ENCODE measurements at regions not wholly inside any gene's neighbourhood (a gene's known extent, or its start where the extent isn't known, plus 50 kb on each side); places are given as distances from the start of the nearest gene placed in this dataset.

DNA sequence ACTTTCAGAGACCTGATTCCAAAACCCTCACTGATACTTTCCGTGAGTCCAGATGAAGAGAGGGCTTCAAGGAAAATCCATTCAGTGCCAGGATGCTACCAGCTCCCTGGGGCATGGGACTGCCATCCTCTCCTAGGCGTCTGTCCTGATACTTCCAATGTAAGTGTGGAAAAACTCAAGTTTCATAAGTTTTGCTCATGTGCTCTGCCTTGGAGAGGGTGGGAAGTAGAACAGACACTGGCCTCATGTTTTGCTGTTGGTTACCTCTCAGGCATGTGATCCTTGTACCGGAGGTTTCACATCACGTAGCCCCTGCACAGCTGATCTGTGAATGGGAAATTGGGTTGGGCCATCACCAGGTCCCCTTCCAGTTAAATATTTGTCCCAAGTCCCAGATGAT, 517.1 kb downstream of the RPS24 start:
- DNase-seq: no peak

DNA sequence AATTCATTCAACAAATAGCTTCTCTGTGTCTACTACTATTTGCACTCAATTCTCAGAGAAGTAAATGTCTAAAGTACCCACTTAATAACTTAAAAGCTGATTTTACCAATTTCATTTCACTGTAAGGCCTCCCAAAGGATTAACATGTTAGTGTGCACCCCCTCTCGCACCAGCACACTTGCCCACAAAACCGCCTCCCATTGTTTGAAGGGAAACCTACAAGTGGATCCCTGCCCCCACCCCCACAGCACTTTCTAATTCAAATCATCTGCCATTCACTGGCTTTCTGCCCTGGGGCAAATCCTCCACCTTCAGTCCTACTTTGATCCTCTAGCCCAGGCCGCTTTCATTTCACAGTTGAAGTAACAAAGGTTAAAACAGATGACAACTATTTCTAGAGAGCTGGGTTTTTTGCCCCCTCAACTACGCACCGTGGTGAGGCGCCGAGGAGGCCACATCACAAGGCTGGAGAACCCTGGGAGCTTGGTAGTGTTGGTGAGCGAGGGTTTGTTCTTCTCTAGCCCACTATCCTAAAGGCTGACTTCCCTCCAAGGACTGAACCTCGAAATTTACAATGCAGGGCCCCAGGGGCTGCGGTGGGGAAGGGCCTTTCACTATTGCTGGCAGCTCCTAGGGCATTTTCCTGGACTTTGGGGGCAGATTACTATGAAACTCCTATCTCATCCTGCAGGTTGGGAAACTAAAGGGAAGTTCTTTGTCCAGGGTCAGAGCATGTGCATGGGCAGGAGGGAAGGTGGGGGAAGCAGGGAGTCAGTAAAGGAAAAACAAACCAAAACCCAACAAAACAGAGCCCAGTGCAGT, 517.4 kb upstream of the ZMIZ1 start:
- no peak for DNase-seq

DNA sequence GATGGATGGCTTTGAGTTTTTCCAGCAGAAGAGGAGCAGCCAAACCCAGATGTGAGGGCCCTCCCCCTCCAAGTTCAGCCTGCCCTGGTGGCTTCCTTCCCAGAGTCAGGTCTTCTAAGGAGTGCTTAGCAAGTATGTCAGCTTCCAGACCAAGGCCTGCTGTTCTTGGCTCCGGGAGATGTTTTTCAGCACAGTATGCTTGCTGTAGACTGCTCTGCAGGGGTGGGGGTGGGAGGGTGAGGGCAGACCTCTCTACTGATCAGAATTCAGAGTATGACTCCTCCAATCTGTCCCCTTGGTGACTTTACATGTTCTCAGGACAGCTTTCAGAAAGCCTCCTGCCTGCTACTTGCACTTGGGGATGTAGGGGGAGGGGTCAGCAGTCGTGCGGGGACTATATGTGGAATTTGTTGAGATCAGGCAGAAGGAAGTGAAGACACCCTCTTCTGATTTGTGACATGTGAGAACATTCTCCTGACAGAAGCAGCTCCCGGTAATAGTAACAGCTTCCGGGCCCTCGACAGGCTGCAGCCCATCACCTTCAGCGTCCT, 516.4 kb upstream of the ZMIZ1 start:
- no peak for DNase-seq

DNA sequence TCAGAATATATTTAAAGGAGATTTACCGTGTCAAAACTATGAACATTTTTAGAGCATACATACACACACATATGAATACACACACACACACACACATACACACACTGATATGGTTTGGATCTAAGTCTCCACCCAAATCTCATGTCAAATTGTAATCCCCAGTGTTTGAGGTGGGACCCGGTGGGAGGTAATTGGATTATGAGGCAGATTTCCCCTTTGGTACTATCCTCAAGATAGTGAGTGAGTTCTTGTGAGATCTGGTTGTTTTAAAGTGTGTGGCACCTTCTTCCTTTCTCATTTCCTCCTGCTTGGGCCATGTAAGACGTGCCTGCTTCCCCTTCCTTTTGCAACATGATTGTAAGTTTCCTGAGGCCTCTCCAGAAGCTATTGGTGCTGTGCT, 515.0 kb upstream of the ZMIZ1 start:
- DNase-seq: no peak

DNA sequence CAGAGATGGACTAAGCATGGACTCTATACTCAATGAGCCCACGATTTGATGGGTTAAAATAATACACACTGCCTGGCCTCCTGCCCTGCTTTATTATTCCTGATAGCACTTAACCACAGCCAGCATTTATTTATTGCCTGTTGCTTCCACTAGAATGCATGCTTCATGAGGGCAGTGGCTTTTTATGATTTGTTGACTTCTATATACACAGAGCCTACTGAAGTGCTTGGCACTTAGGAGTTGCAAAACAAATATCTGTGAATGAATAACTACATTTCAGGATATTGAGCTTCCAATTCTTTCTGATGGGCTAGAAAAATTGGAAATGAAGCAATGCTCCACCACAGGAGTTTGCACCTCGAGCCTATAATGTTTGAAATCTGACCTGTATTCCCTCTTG, 513.6 kb upstream of the ZMIZ1 start:
- no peak for DNase-seq

DNA sequence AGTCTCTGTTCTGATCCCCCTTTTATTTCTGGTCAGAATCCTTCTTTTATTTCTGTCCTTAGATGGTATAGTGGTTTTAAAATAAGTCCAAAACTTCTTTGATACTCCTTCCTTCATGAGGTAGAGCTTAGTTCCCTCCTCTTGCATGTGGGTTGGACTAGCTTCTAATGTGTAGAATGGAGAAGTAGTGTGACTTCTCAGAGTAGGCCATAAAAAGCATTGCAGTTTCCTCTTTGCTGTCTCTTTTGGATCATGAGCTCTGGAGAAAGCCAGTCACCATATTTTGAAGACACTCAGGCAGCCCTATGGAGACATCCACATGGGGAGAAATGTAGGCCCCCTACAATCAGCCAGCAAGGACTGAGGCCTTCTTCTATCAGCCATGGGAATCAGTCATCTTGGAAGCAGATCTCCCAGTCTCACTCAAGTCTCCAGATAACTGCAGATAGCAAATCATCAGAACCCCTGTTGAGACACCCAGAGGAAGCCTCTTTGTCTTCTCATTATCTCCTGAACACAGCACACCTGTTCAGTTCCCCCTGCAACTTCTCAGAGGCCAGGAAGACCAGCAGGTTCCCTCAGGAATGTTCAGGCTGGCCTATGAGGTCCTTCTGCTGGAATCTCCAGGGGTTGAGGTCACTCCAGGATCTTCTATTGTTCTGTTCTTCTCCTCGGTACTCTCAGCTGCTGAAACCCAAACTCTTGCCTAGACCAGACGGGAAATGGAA, 511.9 kb upstream of the ZMIZ1 start:
- DNase-seq: no peak

DNA sequence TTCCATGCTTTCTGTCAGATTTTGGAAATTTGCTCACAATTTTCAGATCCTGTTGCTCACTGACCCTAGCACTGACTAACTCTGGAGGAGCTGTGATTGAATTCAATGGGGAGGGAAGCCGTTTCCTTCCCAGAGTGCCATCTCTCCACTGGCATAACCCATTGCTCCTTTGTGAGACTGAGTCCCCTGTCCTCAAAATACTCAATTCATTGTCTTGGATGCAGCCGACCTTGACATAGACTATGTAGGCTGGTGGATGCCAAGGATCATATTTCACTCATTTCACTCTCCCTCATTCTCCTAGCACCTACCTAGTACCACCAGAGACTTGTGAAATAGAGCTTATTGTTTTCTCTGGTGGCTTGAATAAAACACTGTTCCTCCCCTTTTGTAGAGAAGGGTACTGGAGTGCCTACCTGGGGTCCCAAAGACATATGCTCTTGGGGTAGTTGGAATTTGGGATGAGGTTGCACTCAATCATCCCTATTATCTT, 511.3 kb upstream of the ZMIZ1 start:
- DNase-seq: no peak

DNA sequence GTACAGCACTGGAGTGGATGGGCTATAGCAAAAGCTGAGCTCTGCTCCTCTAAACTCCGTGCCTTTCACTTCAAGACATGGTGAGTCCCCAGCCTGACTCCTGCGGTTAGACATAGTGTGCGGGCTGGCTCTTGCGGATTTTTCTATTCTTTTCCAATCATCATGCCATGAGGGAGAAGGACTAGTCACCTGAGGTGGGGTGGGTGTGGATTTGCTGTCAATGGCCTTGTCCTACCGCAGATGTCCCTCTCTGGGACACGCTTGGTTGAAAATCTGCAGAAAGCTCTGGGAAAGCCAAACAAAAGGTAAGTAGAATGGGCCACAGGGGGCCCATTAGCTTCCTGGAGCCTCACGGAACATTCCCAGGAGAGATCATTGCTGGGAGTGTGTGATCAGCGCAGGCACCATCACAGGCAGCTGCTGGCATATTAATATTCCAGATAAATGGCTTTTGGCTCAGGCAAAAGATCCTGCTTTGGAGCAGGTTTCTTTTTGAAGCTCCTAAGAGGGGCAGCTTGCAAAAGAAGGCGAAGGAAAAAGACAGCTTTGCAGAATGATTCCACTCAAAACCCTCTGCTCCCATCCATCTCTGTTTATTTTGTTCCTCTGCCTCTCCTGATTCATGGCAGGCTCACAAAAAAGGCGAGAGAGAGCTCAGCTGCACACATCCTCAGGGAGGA, 509.0 kb upstream of the ZMIZ1 start:
- DNase-seq: no peak

DNA sequence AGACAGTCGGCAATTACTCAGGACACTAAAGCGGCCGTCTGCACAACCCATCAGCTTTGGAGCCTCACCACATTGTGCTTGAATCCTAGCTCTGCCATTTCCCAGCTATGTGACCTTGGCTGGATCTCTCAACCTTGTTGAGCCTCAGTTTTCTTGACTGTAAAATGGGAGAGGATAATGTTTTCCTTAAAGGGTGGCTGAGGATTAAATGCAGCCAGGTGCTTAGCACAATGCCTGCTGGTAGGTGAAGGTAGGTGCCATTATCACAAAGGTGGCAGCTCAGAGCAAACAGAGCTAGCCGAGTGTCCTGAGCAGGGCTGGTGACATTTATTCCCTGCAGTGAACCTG, 508.5 kb upstream of the ZMIZ1 start:
- DNase-seq: no peak

DNA sequence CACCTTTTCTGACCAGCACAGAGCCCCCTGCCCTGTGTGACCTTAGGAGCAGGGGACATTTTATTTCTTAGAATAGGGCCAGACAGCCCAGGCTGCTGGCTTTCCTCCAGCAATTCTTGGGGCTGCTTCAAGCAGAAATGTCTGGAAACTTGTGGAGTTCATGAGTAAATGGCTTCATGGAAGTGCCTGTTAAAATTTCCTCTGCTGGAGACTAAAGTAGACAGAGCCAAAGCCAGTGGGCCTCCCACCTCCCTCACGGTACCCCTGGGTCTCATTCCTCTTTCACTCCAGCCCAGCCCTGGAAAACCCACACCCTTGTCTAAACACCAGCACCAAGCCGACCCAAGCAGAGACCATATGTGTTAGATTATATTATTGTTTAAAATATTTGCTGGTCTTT, 505.5 kb upstream of the ZMIZ1 start:
- DNase-seq: no peak

DNA sequence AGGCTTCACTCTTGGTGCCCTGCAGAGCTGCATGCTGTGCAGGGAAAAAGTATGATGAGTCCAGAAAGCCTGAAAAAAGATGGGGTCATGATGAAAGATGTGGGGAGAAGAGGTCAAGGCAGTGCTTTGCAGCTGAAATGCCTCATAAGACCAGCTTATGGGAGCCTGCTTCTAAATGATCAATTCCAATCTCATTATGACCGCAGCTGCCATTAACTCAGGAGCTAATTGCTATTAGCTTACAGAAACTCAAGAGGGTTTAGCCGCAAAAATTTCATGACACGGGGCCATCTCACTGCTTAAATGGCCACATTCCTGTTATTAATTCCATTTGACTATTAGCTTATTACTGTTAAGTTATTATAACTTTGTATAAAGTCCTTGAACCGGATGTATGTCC, 502.9 kb upstream of the ZMIZ1 start:
- DNase-seq: no peak

DNA sequence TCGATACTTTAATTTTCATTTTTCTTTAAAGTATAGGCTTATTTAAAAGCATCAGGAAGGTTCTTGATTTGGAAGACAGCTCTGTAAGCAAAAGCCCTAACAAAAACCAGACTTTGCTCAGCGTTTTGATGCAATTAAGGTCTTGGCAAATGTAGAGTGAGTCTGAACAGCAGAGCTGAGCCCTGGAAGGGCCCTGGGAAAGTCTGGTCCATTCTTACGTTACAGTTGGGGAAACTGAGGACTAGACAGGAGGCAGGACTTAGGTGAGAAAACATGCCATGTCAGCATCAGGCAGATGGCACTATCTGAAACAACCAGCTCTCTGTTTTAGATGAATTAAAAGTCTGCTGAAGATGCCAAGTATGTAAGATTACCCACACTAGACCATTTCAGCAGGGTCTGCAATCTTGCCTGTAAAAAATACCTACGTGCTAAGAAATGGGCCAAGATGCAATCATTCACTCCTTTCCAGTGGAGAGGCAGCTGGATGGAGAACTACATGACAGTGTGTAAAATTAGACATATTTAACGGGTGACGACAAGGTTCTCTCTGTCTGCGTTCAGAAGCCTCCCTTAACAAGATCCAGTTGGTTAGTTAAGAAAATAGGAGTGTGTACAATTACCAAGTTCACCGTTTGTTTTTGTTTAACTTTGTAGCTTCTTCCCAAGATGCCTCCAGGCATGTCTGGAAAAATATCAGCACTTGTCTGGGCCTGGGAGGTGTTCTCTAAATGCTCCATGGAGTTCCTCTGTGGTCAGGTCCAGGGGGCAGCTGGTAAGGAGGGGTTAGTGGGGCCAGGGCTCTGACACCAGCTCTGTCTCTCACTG, 502.3 kb upstream of the ZMIZ1 start:
- no peak for DNase-seq

DNA sequence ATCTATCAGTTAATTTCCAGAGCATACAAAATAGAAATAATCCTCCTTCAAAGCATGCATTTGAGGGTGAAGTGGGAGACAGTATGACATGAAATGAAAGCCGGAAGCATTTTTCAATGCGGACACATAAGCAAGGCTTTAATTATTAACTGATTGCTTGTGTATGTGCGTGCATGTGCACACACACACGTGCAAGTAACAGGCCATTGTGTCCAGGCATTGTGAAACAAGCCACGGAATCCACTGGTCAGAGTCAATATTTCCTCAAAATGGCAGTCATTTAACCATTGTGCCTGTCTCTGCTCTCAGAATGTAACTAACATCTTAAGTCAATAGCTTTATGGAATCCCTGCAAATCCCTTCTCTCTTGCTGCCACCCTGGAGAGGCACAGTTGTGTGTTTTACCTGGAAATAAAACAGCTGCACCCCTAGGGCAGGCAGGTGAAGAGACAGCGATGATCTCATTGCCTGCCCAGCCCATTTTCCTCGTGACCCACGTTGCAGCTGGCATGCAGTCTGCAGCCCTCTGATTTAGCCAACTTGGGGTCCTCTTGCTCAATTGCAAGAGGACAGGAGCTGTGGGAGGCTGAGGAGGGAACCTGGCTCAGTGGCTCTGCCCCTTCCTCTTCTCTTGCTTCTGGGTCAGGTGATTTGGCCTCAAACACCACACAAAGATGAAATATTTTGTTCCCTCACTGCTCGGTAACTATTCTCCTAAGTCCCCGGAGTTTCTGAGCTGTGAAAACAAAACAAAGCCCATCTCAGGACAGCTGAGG, 500.9 kb upstream of the ZMIZ1 start:
- no peak for DNase-seq

DNA sequence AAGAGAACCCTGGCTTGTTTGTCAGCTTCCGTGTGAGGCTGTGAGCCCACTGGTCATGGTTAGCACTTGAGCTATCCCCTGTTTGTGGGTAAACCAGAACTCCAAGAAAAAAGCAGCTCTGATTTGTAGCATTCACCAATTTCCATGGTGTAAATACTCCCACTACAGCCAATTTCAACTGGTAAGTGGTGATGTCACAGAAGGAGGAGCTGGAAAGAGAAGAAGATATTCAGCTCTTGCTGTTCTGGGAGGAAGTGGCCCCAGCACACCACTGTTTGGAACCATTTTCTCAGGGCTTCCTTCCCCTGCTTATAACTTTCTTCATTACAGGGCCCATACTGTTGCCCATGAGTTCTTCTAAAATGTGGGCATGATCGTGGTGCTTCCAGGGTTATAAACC, 500.1 kb upstream of the ZMIZ1 start:
- no peak for DNase-seq

DNA sequence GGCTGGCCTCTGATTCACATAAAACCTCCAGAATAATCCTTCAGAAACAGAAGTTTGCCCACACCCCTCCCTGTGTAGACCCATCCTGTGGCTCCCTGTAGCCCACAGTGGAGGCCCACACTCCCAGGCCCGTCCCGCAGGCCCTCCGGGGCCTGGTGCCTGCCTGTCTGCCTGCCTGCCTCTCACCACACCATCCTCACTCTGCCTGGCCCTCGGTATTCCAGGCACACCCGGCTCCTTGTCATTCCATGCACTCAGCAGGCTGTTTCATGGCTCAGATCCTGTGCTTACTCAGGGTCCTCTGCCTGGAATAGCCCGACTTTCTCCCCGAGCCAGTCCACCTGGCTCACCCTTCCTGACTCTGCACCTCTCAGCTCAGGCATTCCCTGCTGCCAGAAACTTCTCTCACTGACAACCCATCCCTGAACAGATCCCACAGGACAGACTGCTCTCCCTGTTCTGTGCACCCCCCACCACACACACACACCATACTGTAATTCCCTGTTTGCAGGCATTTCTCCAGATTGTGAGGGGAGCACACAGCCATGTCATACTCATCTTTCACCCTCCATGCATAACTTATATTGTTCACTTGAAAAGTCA, 498.0 kb upstream of the ZMIZ1 start:
- no peak for DNase-seq

DNA sequence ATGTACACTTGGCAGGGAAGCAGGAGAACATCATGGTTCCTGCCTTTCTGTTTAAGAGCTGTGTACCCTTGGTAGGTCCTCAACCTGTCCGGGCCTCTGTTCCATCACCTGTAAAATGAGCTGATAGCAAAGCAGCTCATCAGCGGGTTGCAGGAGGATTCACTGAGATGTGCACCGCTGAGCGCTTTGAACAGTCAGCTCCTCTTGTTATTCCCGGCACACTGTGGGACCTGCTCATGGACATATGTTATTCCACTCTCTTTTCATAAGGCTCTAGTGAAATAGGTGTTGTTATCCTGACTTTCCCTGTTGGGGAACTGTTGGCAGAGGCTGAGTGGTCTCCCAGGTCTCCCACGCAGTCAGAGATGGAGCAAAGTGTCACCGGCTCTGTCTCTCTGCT, 497.5 kb upstream of the ZMIZ1 start:
- DNase-seq: no peak

DNA sequence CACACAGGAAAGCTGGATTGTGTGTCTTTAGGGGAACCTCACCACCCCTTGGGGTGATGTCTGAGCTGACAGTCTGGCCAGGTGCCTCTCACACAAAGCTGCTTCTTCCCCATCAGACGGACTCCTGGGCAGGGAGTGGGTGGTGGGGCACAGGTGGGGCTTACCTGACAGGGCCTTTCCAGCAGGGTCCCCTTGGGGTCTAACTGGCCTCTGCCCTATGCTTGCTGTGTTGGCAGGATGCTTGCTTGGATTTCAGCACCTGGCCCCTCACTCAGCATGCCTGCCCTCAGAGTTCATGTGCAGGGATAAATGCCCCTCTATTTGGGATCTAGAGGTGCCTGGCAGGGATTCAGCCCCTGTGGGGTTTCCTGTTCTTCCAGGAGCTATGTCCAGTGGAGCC, 496.9 kb upstream of the ZMIZ1 start:
- no peak for DNase-seq

DNA sequence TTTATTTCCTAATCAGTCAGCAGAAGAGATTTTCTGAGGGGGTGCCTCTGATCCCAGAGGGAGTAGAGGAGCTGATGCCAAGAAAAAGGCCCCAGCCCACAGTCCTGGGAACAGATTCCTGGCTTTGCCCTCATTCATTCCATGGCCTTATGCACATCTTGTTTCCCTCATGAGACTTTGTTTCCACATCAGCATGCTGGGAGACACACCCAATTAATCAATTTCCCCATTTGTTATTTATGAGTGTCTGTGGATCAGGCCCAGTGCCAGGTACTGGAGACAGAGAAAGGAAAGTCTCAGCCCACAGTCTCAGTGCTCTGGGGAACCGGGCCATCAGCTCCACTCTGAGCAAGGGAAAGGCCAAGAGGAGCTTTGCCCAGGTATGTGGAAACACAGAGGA, 496.2 kb upstream of the ZMIZ1 start:
- DNase-seq: no peak

DNA sequence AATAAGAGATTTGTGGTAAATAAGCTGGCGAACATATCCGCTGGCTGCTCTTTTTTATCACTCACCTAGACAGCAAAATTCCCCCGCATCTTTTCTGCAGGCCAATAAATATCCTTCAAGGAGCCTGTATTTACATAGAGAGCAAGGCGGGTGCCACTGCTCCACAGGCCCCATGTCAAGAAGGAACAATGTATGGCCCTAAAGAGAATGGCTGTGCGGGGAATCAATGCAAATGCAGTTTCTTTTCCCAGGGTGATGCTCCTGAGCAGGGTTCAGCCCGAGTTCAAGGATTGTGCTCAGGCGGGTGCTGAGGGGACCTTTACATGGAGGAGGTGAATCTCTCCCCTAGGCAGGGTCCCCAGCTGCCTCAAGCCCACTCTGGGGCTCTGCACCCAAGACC, 494.2 kb upstream of the ZMIZ1 start:
- DNase-seq: no peak

DNA sequence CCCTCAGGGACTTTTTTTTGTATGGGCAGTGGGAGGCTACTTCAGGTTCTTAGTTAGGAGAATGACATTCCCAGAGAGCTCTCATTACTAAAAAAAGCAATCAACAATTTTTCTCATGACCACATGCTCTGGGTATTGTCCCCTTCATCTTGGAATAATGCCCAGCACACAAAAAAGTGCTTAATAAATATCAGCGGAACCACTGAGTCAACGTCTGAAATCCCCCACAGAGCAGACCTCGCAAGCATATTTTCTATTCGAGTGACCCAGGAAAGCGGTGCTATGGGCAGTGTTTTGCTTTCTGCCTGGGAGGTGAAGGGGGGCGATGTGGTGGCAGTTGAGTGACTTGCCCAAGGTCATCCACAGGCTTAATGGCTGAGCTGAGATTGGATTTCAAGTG, 493.4 kb upstream of the ZMIZ1 start:
- DNase-seq: no peak

DNA sequence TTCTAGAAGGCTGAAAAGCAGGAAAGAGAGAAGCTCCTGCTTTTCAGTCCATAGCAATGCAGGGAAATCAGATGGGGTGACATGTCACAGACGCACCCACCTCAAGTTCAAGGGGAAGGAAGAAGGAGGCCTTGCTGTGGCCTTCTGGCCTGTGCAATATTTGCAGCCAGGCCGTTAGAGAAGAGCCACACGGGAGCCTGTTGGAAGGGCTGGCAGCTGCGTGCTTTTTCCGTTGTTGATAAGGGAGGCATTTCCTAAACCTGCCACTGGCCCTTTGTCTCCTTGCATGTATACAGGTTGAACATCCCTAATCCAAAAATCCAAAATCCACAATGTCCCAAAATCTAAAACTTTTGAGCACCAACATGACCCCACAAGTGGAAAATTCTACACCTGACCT, 492.5 kb upstream of the ZMIZ1 start:
- no peak for DNase-seq

DNA sequence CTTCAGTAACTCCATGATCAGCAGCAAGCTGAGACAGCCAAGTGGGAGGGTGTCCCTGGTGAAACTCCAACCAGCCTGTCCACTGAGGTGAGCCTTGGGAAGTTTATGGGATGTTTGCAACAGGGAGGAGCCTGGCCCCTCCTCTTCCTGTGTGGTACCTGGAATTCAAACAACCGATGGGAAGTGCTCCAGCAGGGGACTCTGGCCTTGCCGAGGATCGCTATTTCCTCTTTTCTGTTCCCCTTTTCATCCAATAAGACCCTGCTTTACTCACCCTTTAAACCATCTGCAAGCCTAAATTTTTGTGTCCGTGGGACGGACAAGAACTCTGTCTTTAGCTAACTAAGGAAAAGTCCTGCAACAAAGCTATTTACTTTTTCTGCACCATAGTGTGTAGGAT, 491.1 kb upstream of the ZMIZ1 start:
- no peak for DNase-seq
